ENCODE measurements at regions not wholly inside any gene's neighbourhood (a gene's known extent, or its start where the extent isn't known, plus 50 kb on each side); places are given as distances from the start of the nearest gene placed in this dataset.

GRCh38 chr2:195300631-195301030, 356.4 kb upstream of the SLC39A10 start:
- H3K9ac ChIP-seq (ENCODE audit: low read length in 3 of 3), result no peak overlapping the region
- H3K36me3 ChIP-seq (ENCODE audit: control insufficient read depth in 2 of 3, insufficient read depth in 3 of 3, low read length in 3 of 3), result no peaks in the 10 kb centered on the region
- no peak for TF ChIP-seq CTCF (IDR thresholded peaks at IDR 0.05; ENCODE audit: borderline replicate concordance, extremely low read depth, insufficient read depth)
- FAIRE-seq, result no peak
- DNase-seq, result no peak
- no peaks in the 10 kb centered on the region for H3K9me3 ChIP-seq (ENCODE audit: control insufficient read depth in 2 of 3, insufficient read depth in 1 of 3, low read length in 3 of 3)
- no peaks in the 10 kb centered on the region for H3K27me3 ChIP-seq (ENCODE audit: control insufficient read depth, insufficient read depth, low read length)
- intact Hi-C loops (cut with DNase I), result no loop called here
- no peak overlapping the region for H3K4me3 ChIP-seq (ENCODE audit: low read length in 3 of 3)
- no peaks in the 10 kb centered on the region for H3K4me1 ChIP-seq (ENCODE audit: control insufficient read depth in 2 of 3, insufficient read depth in 2 of 3, low read depth in 1 of 3, low read length in 3 of 3)
- H3K27ac ChIP-seq (ENCODE audit: low read depth in 2 of 2, low read length in 2 of 2), result no peak overlapping the region

GRCh38 chr2:195299600-195299999, 357.4 kb upstream of the SLC39A10 start:
- DNase-seq (no peak), FAIRE-seq (no peak)
- no peak for TF ChIP-seq CTCF (IDR thresholded peaks at IDR 0.05; ENCODE audit: borderline replicate concordance, extremely low read depth, insufficient read depth)
- Histone ChIP-seq H3K9ac (ENCODE audit: low read length in 3 of 3) (no peak overlapping the region), H3K4me1 (ENCODE audit: control insufficient read depth in 2 of 3, insufficient read depth in 2 of 3, low read depth in 1 of 3, low read length in 3 of 3) (no peaks in the 10 kb centered on the region), H3K4me3 (ENCODE audit: low read length in 3 of 3) (no peak overlapping the region), H3K27ac (ENCODE audit: low read depth in 2 of 2, low read length in 2 of 2) (no peak overlapping the region), H3K36me3 (ENCODE audit: control insufficient read depth in 2 of 3, insufficient read depth in 3 of 3, low read length in 3 of 3) (no peaks in the 10 kb centered on the region), H3K9me3 (ENCODE audit: control insufficient read depth in 2 of 3, insufficient read depth in 1 of 3, low read length in 3 of 3) (no peaks in the 10 kb centered on the region), H3K27me3 (ENCODE audit: control insufficient read depth, insufficient read depth, low read length) (no peaks in the 10 kb centered on the region)
- intact Hi-C loops (cut with DNase I), result no loop called here

GRCh38 chr2:195296490-195296889, 360.5 kb upstream of the SLC39A10 start:
- Histone ChIP-seq H3K27ac (ENCODE audit: low read depth in 2 of 2, low read length in 2 of 2) (no peak overlapping the region), H3K9me3 (ENCODE audit: control insufficient read depth in 2 of 3, insufficient read depth in 1 of 3, low read length in 3 of 3) (no peaks in the 10 kb centered on the region), H3K36me3 (ENCODE audit: control insufficient read depth in 2 of 3, insufficient read depth in 3 of 3, low read length in 3 of 3) (no peaks in the 10 kb centered on the region), H3K9ac (ENCODE audit: low read length in 3 of 3) (no peak overlapping the region), H3K4me1 (ENCODE audit: control insufficient read depth in 2 of 3, insufficient read depth in 2 of 3, low read depth in 1 of 3, low read length in 3 of 3) (no peaks in the 10 kb centered on the region), H3K4me3 (ENCODE audit: low read length in 3 of 3) (no peak overlapping the region), H3K27me3 (ENCODE audit: control insufficient read depth, insufficient read depth, low read length) (no peaks in the 10 kb centered on the region)
- intact Hi-C loops (cut with DNase I), result no loop called here
- no peak for FAIRE-seq
- no peak for DNase-seq
- no peak for TF ChIP-seq CTCF (IDR thresholded peaks at IDR 0.05; ENCODE audit: borderline replicate concordance, extremely low read depth, insufficient read depth)

GRCh38 chr2:195289081-195289480, 367.9 kb upstream of the SLC39A10 start:
- DNase-seq, result no peak
- Histone ChIP-seq H3K27me3 (ENCODE audit: control insufficient read depth, insufficient read depth, low read length) (no peaks in the 10 kb centered on the region), H3K4me1 (ENCODE audit: control insufficient read depth in 2 of 3, insufficient read depth in 2 of 3, low read depth in 1 of 3, low read length in 3 of 3) (no peaks in the 10 kb centered on the region), H3K9ac (ENCODE audit: low read length in 3 of 3) (no peak overlapping the region), H3K36me3 (ENCODE audit: control insufficient read depth in 2 of 3, insufficient read depth in 3 of 3, low read length in 3 of 3) (no peaks in the 10 kb centered on the region), H3K4me3 (ENCODE audit: low read length in 3 of 3) (no peak overlapping the region), H3K9me3 (ENCODE audit: control insufficient read depth in 2 of 3, insufficient read depth in 1 of 3, low read length in 3 of 3) (no peaks in the 10 kb centered on the region), H3K27ac (ENCODE audit: low read depth in 2 of 2, low read length in 2 of 2) (no peak overlapping the region)
- no peak for FAIRE-seq
- TF ChIP-seq CTCF (IDR thresholded peaks at IDR 0.05; ENCODE audit: borderline replicate concordance, extremely low read depth, insufficient read depth), result no peak
- intact Hi-C loops (cut with DNase I), result no loop called here
